Mesothelial cell of epicardium (in vitro differentiated cells): ENCODE measurements at regions not wholly inside any gene's neighbourhood (a gene's known extent, or its start where the extent isn't known, plus 50 kb on each side); places are given as distances from the start of the nearest gene placed in this dataset.
A peak's percentile ranks its signal among the peaks of the same experiment; 100 is the strongest.

Experiments
- DNase-seq, 2 experiments: peaks; one replicate each; pipeline ENCODE4 v3.0.0; 2021; ENCODE audit warnings: low spot score in 2 of 2; ENCODE audit not compliant: unreplicated experiment in 2 of 2
- H3K27ac Mint-ChIP-seq: 2 replicates; pipeline ENCODE4 v1.8.0; 2021; ENCODE audit warnings: mixed read lengths
- H3K27me3 Mint-ChIP-seq: 2 replicates; pipeline ENCODE4 v1.8.0; 2021; ENCODE audit warnings: low read depth, mixed read lengths
- H3K36me3 Mint-ChIP-seq: 2 replicates; pipeline ENCODE4 v1.8.0; 2021; ENCODE audit warnings: mixed read lengths
- H3K4me1 Mint-ChIP-seq: 2 replicates; pipeline ENCODE4 v1.8.0; 2021; ENCODE audit warnings: mixed read lengths
- H3K4me3 Mint-ChIP-seq: 2 replicates; pipeline ENCODE4 v1.8.0; 2021; ENCODE audit warnings: mild to moderate bottlenecking, moderate library complexity, mixed read lengths
- H3K9me3 Mint-ChIP-seq: 2 replicates; pipeline ENCODE4 v1.8.0; 2021; ENCODE audit warnings: mixed read lengths
- CTCF ChIP-seq: fragments of 200-600 bp; sonication (generic); IDR thresholded peaks from one replicate; pipeline ENCODE4 v1.5.0; 2021; ENCODE audit warnings: antibody characterized with exemption; ENCODE audit not compliant: unreplicated experiment

- Mint-ChIP-seq H3K27ac (no peak overlapping the region), H3K4me1 (peaks cover 10% of the 10 kb centered on the region), H3K4me3 (no peak overlapping the region), H3K9me3 (peaks cover 11% of the 10 kb centered on the region), H3K27me3 (no peaks in the 10 kb centered on the region), H3K36me3 (no peaks in the 10 kb centered on the region)
- no peak for TF ChIP-seq CTCF
- no peak for DNase-seq
Measured at GRCh38 chr3:73874606-73875369, 250.0 kb upstream of the PDZRN3 start.

GRCh38 chr3:73874161-73874560 is 249.4 kb upstream of the PDZRN3 start:
- Mint-ChIP-seq H3K9me3 (peaks cover 11% of the 10 kb centered on the region), H3K36me3 (no peaks in the 10 kb centered on the region), H3K4me1 (peaks cover 13% of the 10 kb centered on the region), H3K4me3 (no peak overlapping the region), H3K27ac (no peak overlapping the region), H3K27me3 (no peaks in the 10 kb centered on the region)
- DNase-seq = no peak
- TF ChIP-seq CTCF = no peak

- no peak for TF ChIP-seq CTCF
- peaks cover 11% of the 10 kb centered on the region for H3K9me3 Mint-ChIP-seq
- H3K27ac Mint-ChIP-seq = no peak overlapping the region
- no peaks in the 10 kb centered on the region for H3K27me3 Mint-ChIP-seq
- no peaks in the 10 kb centered on the region for H3K36me3 Mint-ChIP-seq
- peaks cover 20% of the 10 kb centered on the region for H3K4me1 Mint-ChIP-seq
- H3K4me3 Mint-ChIP-seq = no peak overlapping the region
- peak in 1 of 2 experiments; percentile 46 for DNase-seq
Measured at GRCh38 chr3:73868688-73869315, 244.1 kb upstream of the PDZRN3 start.

DNA sequence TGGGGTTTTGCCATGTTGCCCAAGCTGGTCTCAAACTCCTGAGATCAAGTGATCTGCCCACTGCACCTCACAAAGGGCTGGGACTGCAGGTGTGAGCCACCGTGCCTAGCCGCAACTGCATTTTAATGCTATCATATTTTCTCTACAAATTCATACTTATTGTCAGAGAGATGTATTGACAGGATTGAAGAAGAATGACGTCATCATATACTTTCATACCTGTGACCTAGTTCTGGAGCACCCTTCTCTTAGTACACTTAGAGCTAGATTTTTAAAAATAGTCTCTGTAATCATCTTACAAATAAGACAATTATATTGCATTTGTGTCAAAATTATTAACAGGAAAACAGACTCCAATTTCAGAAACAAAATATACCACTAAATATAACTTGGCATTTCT is 242.8 kb upstream of the PDZRN3 start:
- no peak overlapping the region for H3K4me3 Mint-ChIP-seq
- peaks cover 11% of the 10 kb centered on the region for H3K9me3 Mint-ChIP-seq
- no peak for TF ChIP-seq CTCF
- no peak overlapping the region for H3K27ac Mint-ChIP-seq
- H3K4me1 Mint-ChIP-seq = peaks cover 20% of the 10 kb centered on the region
- H3K36me3 Mint-ChIP-seq = no peaks in the 10 kb centered on the region
- no peaks in the 10 kb centered on the region for H3K27me3 Mint-ChIP-seq
- no peak for DNase-seq

DNA sequence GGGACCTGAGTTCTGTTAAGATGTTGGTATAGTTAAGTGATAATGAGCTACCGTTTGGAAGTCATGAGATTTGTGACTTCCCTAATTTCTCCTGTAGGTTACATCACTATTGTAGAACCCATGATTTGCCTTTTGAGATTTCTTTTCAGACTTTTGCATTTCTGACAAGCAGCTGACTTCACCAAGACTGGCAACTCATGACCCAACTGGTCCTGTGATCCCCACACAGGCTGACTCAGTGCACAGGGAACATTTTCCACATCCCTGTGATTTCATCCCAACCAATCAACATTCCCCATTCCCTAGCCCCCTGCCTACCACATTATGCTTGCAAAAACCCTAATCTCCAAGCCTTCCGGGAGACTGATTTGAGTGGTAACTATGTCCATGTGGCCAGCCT is 242.1 kb upstream of the PDZRN3 start:
- no peak for TF ChIP-seq CTCF
- peaks cover 20% of the 10 kb centered on the region for H3K4me1 Mint-ChIP-seq
- H3K27ac Mint-ChIP-seq = no peak overlapping the region
- H3K36me3 Mint-ChIP-seq = no peaks in the 10 kb centered on the region
- no peaks in the 10 kb centered on the region for H3K27me3 Mint-ChIP-seq
- peaks cover 9% of the 10 kb centered on the region for H3K9me3 Mint-ChIP-seq
- no peak overlapping the region for H3K4me3 Mint-ChIP-seq
- DNase-seq = no peak
